ENCODE measurements at regions not wholly inside any gene's neighbourhood (a gene's known extent, or its start where the extent isn't known, plus 50 kb on each side); places are given as distances from the start of the nearest gene placed in this dataset.
"Not testable (repeated sequence)": the region's sequence is repeated elsewhere in the genome, so short reads cannot be mapped to it uniquely, and the experiment has no call there.

DNA sequence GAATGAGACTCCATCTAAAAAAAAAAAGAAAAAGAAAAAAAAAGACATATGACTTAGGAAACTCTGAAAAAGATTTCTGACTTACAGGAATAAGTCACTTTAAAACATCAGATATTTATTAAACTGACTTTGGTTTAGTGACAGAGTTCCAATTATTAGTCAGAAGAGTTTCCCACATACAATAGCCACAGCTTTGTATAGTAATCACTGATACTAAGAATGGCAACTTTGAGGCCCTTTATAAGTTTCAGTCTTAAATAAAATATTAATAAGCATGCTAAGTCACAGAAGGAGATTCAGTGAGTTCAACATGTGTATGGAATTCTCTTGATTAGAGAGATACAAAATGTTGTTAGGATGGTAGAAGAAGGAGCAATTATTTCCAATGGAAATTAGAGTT lies 652.3 kb upstream of the AMOT start:
- H3K4me3 ChIP-seq, result no peak overlapping the region
- no peaks in the 10 kb centered on the region for H3K9me3 ChIP-seq
- intact Hi-C loops (cut with DNase I), result no loop called here
- no peak overlapping the region for H3K27ac ChIP-seq
- H3K36me3 ChIP-seq (replicated peaks in 1 of 2; ENCODE audit: insufficient read depth in 1 of 2, low read depth in 2 of 2), result no peaks in the 10 kb centered on the region
- ATAC-seq (no peak), DNase-seq (no peak)
- H3K4me1 ChIP-seq, result no peaks in the 10 kb centered on the region
- TF ChIP-seq POLR2A (IDR thresholded peaks at IDR 0.05), result no peak
- TF ChIP-seq, protein P1, sequence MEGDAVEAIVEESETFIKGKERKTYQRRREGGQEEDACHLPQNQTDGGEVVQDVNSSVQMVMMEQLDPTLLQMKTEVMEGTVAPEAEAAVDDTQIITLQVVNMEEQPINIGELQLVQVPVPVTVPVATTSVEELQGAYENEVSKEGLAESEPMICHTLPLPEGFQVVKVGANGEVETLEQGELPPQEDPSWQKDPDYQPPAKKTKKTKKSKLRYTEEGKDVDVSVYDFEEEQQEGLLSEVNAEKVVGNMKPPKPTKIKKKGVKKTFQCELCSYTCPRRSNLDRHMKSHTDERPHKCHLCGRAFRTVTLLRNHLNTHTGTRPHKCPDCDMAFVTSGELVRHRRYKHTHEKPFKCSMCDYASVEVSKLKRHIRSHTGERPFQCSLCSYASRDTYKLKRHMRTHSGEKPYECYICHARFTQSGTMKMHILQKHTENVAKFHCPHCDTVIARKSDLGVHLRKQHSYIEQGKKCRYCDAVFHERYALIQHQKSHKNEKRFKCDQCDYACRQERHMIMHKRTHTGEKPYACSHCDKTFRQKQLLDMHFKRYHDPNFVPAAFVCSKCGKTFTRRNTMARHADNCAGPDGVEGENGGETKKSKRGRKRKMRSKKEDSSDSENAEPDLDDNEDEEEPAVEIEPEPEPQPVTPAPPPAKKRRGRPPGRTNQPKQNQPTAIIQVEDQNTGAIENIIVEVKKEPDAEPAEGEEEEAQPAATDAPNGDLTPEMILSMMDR (IDR thresholded peaks at IDR 0.05), result no peak
- no peaks in the 10 kb centered on the region for H3K27me3 ChIP-seq

DNA sequence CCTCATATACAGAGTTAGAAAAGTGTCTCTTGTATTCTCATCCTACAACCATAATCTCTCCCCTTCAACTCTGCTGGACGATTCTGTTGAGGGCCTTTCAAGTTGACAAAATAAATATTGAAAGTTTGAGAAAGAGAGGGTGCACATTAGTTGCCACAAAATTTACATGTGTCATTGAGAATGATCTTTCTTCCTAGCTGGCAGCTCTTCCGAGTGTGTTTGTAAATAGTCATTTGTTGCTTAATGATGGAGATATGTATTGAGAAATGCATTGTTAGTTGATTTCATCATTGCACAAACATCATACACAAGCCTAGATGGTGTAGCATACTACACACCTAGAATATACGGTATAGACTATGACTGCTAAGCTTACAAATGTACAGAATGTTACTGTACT lies 632.8 kb upstream of the AMOT start:
- intact Hi-C loops (cut with DNase I), result no loop called here
- H3K9me3 ChIP-seq, result no peaks in the 10 kb centered on the region
- no peak for DNase-seq
- TF ChIP-seq, protein P1 (IDR thresholded peaks at IDR 0.05), result no peak
- TF ChIP-seq POLR2A (IDR thresholded peaks at IDR 0.05), result no peak
- ATAC-seq, result no peak
- WGBS, 2 donors, result 47 to 53% methylated on average over 3 of the region's 3 CpGs
- H3K4me3 ChIP-seq, result no peak overlapping the region
- no peak overlapping the region for H3K27ac ChIP-seq
- no peaks in the 10 kb centered on the region for H3K36me3 ChIP-seq (replicated peaks in 1 of 2; ENCODE audit: insufficient read depth in 1 of 2, low read depth in 2 of 2)
- no peaks in the 10 kb centered on the region for H3K4me1 ChIP-seq
- no peaks in the 10 kb centered on the region for H3K27me3 ChIP-seq

DNA sequence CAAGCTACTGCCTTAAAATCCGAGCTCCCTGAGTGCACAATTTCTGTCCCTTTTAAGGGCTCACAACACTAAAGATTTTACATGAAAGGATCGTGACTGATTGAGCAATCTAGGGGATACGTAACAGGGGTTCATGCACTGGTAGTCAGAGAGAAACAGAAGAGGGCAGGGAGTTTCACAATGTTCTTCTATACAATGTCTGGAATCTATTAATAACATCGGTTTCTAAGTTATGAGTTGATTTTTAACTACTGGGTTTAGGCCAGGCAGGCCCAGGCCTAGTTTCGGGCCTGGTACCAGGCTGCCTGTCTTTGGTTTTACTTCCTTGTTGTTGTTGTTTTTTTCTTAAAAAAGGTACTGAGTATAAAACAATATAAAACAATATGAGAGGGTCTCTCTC lies 632.4 kb upstream of the AMOT start:
- intact Hi-C loops (cut with DNase I); H3K27me3 ChIP-seq; DNase-seq; H3K4me1 ChIP-seq; H3K27ac ChIP-seq; H3K9me3 ChIP-seq; H3K4me3 ChIP-seq; ATAC-seq; H3K36me3 ChIP-seq (replicated peaks in 1 of 2; ENCODE audit: insufficient read depth in 1 of 2, low read depth in 2 of 2): not testable (repeated sequence)
- WGBS, 2 donors, result 40 to 43% methylated on average over 5 of the region's 5 CpGs

DNA sequence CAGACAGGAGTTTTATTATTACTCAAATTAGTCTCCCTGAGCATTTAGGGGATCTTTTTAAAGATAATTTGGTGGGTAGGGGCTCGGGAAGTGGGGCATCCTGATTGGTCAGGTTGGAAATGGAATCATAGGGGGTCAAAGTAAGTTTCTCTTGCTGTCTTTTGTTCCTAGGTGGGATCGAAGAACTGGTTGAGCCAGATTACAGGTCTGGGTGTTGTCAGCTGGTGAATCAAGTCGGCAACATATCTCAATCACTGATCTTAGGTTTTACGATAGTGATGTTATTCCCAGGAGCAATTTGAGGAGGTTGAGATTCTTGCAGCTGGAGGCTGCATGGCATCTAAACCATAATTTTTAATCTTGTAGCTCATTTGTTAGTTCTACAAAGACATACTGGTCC lies 629.5 kb upstream of the AMOT start:
- intact Hi-C loops (cut with DNase I), result no loop called here
- ATAC-seq, result no peak
- Histone ChIP-seq H3K27ac (no peak overlapping the region), H3K9me3 (no peaks in the 10 kb centered on the region), H3K36me3 (replicated peaks in 1 of 2; ENCODE audit: insufficient read depth in 1 of 2, low read depth in 2 of 2) (no peaks in the 10 kb centered on the region), H3K4me3 (no peak overlapping the region), H3K4me1 (no peaks in the 10 kb centered on the region), H3K27me3 (no peaks in the 10 kb centered on the region)
- WGBS, 2 donors, result 43 to 48% methylated on average over 3 to 4 of the region's 4 CpGs
- no peak for DNase-seq
- no peak for TF ChIP-seq POLR2A (IDR thresholded peaks at IDR 0.05)
- TF ChIP-seq, protein P1 (IDR thresholded peaks at IDR 0.05), result no peak

DNA sequence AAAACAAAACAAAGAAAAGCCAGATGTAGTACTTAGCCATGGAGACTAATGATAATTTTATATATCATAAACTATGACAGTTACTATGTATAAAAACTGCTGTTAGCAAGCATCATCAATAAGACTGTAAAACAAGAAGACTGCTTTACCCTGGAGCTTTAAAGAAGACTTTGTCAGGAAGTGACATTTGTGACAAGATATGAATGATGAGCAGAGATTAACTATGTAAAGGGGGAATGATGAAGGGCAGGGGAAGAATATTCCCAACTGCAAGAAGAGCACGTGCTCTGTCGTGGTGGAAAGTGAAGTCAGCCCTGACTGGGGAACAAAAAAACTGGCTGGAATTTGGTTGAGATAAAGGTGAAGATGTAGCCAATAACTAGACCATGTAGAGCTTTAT lies 617.1 kb upstream of the AMOT start:
- no peak for DNase-seq
- TF ChIP-seq, protein P1 (IDR thresholded peaks at IDR 0.05), result no peak
- no peak for TF ChIP-seq POLR2A (IDR thresholded peaks at IDR 0.05)
- no peaks in the 10 kb centered on the region for H3K9me3 ChIP-seq
- intact Hi-C loops (cut with DNase I), result no loop called here
- no peaks in the 10 kb centered on the region for H3K27me3 ChIP-seq
- H3K4me3 ChIP-seq, result no peak overlapping the region
- ATAC-seq, result no peak
- H3K27ac ChIP-seq, result no peak overlapping the region
- WGBS, 2 donors, result 48 to 60% methylated on average over 2 of the region's 2 CpGs
- no peaks in the 10 kb centered on the region for H3K36me3 ChIP-seq (replicated peaks in 1 of 2; ENCODE audit: insufficient read depth in 1 of 2, low read depth in 2 of 2)
- no peaks in the 10 kb centered on the region for H3K4me1 ChIP-seq
